Natural killer cell (primary cell): ENCODE measurements at regions not wholly inside any gene's neighbourhood (a gene's known extent, or its start where the extent isn't known, plus 50 kb on each side); places are given as distances from the start of the nearest gene placed in this dataset.

Source experiments
- ATAC-seq, 3 donors: fragments of 150-1000 bp in 2 of 3; fragments of 200-7000 bp in 1 of 3; cut with Tn5 transposase; 1 replicate in 1 of 3; 2 replicates in 2 of 3; pipeline ENCODE4 v1.10.0; 2021; ENCODE audit warnings: mild to moderate bottlenecking in 2 of 3, moderate library complexity in 2 of 3
- DNase-seq, 2 donors: peaks; one replicate each; pipeline versions ENCODE4 v3.0.0 to v3.0.0-alpha.2; 2013 to 2021; ENCODE audit warnings: mixed read lengths in 1 of 2
- H3K27ac ChIP-seq: one replicate; pipeline ENCODE4 v1.5.1; 2013; ENCODE audit warnings: mild to moderate bottlenecking, low read length
- H3K27me3 ChIP-seq: one replicate; pipeline ENCODE4 v1.6.1; 2013; ENCODE audit warnings: low read length; ENCODE audit not compliant: control insufficient read depth, insufficient read depth
- H3K36me3 ChIP-seq: one replicate; pipeline ENCODE4 v1.6.1; 2013; ENCODE audit warnings: low read length; ENCODE audit not compliant: control insufficient read depth, insufficient read depth
- H3K4me1 ChIP-seq: one replicate; pipeline ENCODE4 v1.6.1; 2013; ENCODE audit warnings: low read length; ENCODE audit not compliant: control insufficient read depth, insufficient read depth
- H3K4me3 ChIP-seq: one replicate; pipeline ENCODE4 v1.5.1; 2013; ENCODE audit warnings: low read length
- H3K9me3 ChIP-seq: one replicate; pipeline ENCODE4 v1.6.1; 2013; ENCODE audit warnings: low read length; ENCODE audit not compliant: control insufficient read depth, insufficient read depth
- H3K27ac Mint-ChIP-seq, 2 donors: one replicate each; pipeline ENCODE4 v1.8.0; 2022; ENCODE audit warnings: mild to moderate bottlenecking in 2 of 2, mixed read lengths in 2 of 2, moderate library complexity in 1 of 2
- H3K27me3 Mint-ChIP-seq, 2 donors: one replicate each; pipeline ENCODE4 v1.8.0; 2022; ENCODE audit warnings: low read depth in 2 of 2, mixed read lengths in 2 of 2
- H3K36me3 Mint-ChIP-seq: one replicate; pipeline ENCODE4 v1.8.0; 2022; ENCODE audit warnings: mixed read lengths
- H3K4me1 Mint-ChIP-seq, 2 donors: one replicate each; pipeline ENCODE4 v1.8.0; 2022; ENCODE audit warnings: mixed read lengths in 2 of 2
- H3K4me3 Mint-ChIP-seq: one replicate; pipeline ENCODE4 v1.8.0; 2022; ENCODE audit warnings: mild to moderate bottlenecking, moderate library complexity, mixed read lengths
- H3K9me3 Mint-ChIP-seq, 2 donors: one replicate each; pipeline ENCODE4 v1.8.0; 2022; ENCODE audit warnings: mixed read lengths in 2 of 2
- CTCF ChIP-seq: fragments of 200-600 bp; IDR thresholded peaks from one replicate; pipeline ENCODE4 v1.8.0; 2022; ENCODE audit warnings: antibody characterized with exemption
- WGBS: methylation state at CpG from one replicate; pipeline ENCODE4 v1.1.7; 2013; ENCODE audit warnings: missing lambda C conversion rate; ENCODE audit not compliant: insufficient coverage; 5-methylcytosine and 5-hydroxymethylcytosine counted together
- intact Hi-C: fragments of 100-400 bp; cut with micrococcal nuclease; formaldehyde crosslinking; loops from one replicate; pipeline ENCODE4 v1.14.2; 2022

GRCh38 chr2:57397550-57398360 is 648.9 kb upstream of the VRK2 start:
- Mint-ChIP-seq H3K27ac (no peak overlapping the region), H3K27me3 (no peaks in the 10 kb centered on the region), H3K36me3 (peaks cover 13% of the 10 kb centered on the region), H3K4me3 (no peak overlapping the region), H3K9me3 (peaks cover 23 to 29% of the 10 kb centered on the region in 2 donors), H3K4me1 (no peaks in the 10 kb centered on the region)
- peaks cover 17% of the 10 kb centered on the region for H3K9me3 ChIP-seq
- H3K27ac ChIP-seq = no peak overlapping the region
- H3K36me3 ChIP-seq = no peaks in the 10 kb centered on the region
- H3K4me1 ChIP-seq = no peaks in the 10 kb centered on the region
- intact Hi-C loops = no loop called here
- no peak for DNase-seq
- no peak overlapping the region for H3K4me3 ChIP-seq
- no peak for TF ChIP-seq CTCF
- WGBS = 91% methylated on average over 20 of the region's 20 CpGs
- H3K27me3 ChIP-seq = no peaks in the 10 kb centered on the region
- ATAC-seq = no peak

- Histone ChIP-seq H3K9me3 (peaks cover 17% of the 10 kb centered on the region), H3K27ac (no peak overlapping the region), H3K27me3 (no peaks in the 10 kb centered on the region), H3K36me3 (no peaks in the 10 kb centered on the region), H3K4me3 (no peak overlapping the region), H3K4me1 (no peaks in the 10 kb centered on the region)
- peaks cover 22 to 28% of the 10 kb centered on the region in 2 donors for H3K9me3 Mint-ChIP-seq
- peaks cover 13% of the 10 kb centered on the region for H3K36me3 Mint-ChIP-seq
- no peak overlapping the region for H3K27ac Mint-ChIP-seq
- no peaks in the 10 kb centered on the region for H3K27me3 Mint-ChIP-seq
- H3K4me1 Mint-ChIP-seq = no peaks in the 10 kb centered on the region
- 75% methylated on average over 5 of the region's 5 CpGs for WGBS
- ATAC-seq = no peak
- no peak overlapping the region for H3K4me3 Mint-ChIP-seq
- no peak for TF ChIP-seq CTCF
- no peak for DNase-seq
- intact Hi-C loops = no loop called here
Observed at GRCh38 chr2:57399057-57399456, 647.5 kb upstream of the VRK2 start.

GRCh38 chr2:57402096-57402495 is 644.5 kb upstream of the VRK2 start:
- Histone ChIP-seq H3K27ac (no peak overlapping the region), H3K27me3 (no peaks in the 10 kb centered on the region), H3K4me1 (no peaks in the 10 kb centered on the region), H3K9me3 (peaks cover 12% of the 10 kb centered on the region), H3K36me3 (no peaks in the 10 kb centered on the region), H3K4me3 (no peak overlapping the region)
- TF ChIP-seq CTCF = no peak
- H3K27me3 Mint-ChIP-seq = no peaks in the 10 kb centered on the region
- H3K9me3 Mint-ChIP-seq = peaks cover 10 to 16% of the 10 kb centered on the region in 2 donors
- no peak overlapping the region for H3K4me3 Mint-ChIP-seq
- intact Hi-C loops = no loop called here
- no peaks in the 10 kb centered on the region for H3K4me1 Mint-ChIP-seq
- peaks cover 5% of the 10 kb centered on the region for H3K36me3 Mint-ChIP-seq
- WGBS = 67% methylated on average over 1 of the region's 2 CpGs
- ATAC-seq (no peak), DNase-seq (no peak)
- no peak overlapping the region for H3K27ac Mint-ChIP-seq

- no CpG with 5 or more reads among the region's 1 CpG for WGBS
- intact Hi-C loops = no loop called here
- peaks cover 10 to 14% of the 10 kb centered on the region in 2 donors for H3K9me3 Mint-ChIP-seq
- TF ChIP-seq CTCF = no peak
- Histone ChIP-seq H3K27ac (no peak overlapping the region), H3K4me3 (no peak overlapping the region), H3K36me3 (no peaks in the 10 kb centered on the region), H3K4me1 (no peaks in the 10 kb centered on the region), H3K27me3 (no peaks in the 10 kb centered on the region), H3K9me3 (peaks cover 8% of the 10 kb centered on the region)
- H3K4me1 Mint-ChIP-seq = no peaks in the 10 kb centered on the region
- DNase-seq = no peak
- ATAC-seq = no peak
- H3K27ac Mint-ChIP-seq = no peak overlapping the region
- H3K27me3 Mint-ChIP-seq = no peaks in the 10 kb centered on the region
- H3K4me3 Mint-ChIP-seq = no peak overlapping the region
- peaks cover 5% of the 10 kb centered on the region for H3K36me3 Mint-ChIP-seq
Observed at GRCh38 chr2:57402755-57403154, 643.9 kb upstream of the VRK2 start.
